ENCODE measurements at regions not wholly inside any gene's neighbourhood (a gene's known extent, or its start where the extent isn't known, plus 50 kb on each side); places are given as distances from the start of the nearest gene placed in this dataset.
"Not testable (repeated sequence)": the region's sequence is repeated elsewhere in the genome, so short reads cannot be mapped to it uniquely, and the experiment has no call there.

DNA sequence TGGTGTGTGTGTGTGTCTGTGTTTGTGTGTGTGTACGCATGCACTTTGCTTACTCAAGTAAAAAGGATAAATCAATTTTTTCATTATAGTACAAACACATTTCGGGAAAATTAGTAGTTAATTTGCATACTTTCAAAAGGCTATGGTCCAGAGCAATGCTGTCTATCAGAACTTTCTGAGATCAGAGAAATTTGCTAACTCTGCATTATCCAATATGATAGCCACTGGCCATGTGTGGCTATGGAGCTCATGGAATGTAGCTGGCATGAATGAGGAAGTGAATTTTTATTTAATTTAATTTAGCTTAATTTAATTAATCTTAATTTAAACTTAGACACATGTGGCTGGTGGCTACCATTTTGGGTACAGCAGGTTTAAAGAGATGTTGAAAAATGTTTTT is 289.6 kb downstream of the MAT2B start:
- no peak for DNase-seq

DNA sequence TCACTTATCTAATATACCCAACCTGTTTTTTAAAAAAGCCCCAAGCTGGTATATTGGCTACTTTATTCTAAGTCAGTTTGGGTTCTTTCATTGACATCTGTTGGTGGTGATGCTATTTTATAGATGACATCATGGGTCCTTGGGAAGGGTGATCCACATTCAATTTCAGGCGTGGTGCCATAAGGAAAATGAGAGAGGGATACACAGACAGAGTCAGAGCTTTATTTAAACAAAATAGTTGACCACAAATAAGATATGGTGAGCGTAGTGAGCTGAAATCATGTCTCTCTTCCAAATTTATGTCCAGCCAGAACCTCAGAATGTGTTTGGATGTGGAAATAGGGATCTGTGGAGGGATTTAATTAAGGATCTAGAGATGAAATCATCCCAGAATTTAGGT is 302.4 kb downstream of the MAT2B start:
- DNase-seq, result no peak

DNA sequence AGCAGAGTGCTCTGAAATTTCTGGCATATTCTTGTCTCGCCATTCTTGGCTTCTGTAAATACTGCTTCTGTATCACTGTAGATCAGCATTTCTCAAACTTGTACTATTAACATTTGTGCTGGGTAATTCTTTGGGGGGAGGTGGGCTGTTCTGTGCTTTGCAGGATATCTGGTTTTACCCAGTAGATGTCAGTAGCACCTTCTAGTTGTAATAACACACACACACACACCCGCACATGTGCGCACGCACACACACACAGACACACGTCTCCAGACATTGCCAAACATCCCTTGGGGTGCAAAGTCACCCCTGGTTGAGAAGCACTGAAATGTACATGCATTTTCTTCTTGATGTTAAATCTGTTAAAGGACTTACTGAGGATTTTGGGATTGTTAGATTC is 304.1 kb downstream of the MAT2B start:
- no peak for DNase-seq

DNA sequence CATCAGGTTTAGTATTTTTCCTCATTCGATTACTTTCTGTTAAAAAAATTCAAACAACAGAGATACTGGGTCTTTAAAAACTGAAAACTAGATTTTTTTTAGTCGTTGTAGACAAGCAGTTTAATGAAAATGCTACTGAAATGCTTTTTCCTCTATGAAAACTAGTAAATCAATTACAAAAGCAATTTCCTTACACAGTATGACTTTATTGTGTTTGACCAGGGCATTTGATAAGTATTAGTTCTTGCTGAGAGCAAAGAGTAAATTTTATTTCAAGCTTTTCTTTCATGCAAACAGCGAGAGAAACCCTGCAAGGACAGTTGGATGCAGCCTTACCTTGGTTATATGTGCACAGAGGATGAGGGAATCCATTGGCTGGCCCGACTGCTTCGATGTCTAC is 308.5 kb downstream of the MAT2B start:
- DNase-seq, result no peak

DNA sequence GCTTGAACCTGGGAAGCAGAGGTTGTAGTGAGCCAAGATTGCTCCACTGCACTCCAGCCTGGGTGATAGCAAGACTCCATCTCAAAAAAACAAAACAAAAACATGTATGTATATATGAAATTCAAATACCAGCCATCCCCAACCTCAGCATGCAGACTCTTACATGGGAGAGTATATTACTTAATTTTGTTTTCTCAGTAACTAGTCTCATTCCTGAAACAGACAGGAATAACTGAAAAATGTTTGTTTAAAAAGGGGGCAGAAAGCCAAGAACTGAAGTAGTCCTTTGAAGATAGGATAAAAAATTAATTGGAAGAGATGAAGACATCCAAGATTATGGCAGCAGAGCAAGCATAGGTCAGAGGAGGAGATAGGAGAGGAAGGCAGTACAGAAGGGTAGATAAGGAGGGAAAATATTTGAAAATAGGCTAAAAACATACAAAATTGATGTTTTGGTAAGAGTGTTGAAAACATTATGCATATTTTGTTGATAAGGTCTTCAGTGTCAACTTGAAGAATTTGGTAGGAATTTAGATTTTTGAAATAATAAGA is 309.9 kb downstream of the MAT2B start:
- no peak for DNase-seq

DNA sequence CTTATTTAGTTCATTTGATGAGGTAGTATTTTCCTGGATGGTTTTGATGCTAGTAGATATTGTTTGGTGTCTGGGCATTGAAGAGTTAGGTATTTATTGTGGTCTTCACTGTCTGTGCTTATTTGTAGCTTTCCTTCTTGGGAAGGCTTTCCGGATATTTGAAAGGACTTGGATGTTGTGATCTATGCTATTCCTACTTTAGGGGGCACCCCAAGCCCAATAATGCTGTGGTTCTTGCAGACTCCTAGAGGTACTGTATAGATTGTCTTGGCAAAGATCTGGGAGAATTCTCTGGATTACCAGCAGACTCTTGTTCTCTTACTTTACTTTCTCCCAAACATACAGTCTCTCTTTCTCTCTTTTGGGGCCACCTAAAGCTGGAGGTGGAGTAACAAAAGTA is 315.7 kb downstream of the MAT2B start:
- DNase-seq, result no peak

DNA sequence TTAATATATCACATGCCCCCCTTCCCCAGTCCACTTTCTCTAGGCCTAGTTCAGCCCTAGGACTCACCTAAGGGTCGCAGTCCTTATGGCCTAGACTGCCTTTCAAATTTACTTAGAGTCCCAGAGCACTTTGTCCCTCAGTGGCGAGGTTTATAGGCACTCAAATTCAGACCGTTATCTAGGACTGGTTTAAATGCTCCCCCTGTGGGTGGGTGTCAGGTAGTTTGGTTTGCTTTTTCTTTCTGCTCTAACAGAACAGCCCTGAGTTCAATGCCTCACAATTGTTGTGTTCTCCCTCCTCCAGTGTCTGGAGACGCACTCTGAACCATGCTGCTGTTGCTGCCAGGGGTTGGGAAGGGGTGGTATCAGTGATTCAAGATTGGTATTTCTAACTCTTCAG is 317.1 kb downstream of the MAT2B start:
- DNase-seq, result no peak

DNA sequence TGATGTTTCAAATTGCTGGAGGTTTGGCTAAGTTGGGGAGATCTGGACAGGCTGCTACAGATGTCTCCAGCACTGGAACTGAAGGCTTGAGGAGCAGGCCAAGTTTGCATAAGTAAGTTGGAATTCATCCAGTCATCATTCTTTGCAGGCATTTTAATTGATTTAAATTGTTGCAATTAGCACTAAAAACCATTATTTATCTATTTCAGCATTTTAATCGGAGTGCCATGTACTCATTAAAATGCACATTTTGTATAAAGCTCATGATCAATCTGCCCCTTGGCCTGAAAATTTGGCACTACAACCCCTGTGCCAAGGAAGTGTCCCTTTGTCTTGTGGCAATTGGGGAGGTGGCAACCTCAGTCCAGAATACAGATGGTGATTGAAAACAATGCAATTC is 320.2 kb downstream of the MAT2B start:
- DNase-seq, result no peak

DNA sequence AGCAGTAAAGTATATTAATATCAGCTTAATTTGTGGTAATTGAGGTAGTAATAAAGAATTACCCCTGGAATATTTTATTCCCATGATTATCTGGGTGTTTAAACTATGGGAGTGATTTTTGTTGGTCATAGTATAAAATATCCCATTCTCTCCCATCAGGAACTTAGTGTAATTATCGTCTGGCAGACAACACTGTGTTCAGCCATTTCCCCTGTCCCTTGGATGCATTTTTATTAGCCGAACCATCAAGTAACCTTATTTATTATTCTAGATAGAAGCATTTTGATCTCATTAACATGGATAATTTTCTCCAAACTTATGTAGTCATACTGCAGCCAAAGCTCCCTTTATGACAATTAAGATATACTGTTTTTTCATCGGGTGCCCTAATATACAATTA is 320.8 kb downstream of the MAT2B start:
- DNase-seq, result no peak

DNA sequence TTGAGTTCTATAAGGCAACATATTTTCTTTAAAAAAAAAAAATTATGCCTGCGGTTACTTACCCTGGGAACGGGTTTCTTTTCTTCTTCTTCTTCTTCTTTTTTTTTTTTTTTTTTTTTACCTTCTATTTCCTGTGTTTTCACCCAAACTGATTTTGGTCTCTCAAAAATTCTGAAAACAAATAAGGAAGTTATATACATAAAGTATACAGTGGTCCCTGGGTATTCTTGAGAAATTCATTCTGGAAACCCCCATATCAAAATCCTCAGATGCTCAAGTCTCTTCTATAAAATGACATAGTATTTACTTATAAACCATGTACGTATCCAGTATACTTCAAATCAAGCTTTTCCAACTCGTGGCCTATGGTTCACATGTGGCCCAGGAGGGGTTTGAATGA is 326.7 kb downstream of the MAT2B start:
- no peak for DNase-seq

DNA sequence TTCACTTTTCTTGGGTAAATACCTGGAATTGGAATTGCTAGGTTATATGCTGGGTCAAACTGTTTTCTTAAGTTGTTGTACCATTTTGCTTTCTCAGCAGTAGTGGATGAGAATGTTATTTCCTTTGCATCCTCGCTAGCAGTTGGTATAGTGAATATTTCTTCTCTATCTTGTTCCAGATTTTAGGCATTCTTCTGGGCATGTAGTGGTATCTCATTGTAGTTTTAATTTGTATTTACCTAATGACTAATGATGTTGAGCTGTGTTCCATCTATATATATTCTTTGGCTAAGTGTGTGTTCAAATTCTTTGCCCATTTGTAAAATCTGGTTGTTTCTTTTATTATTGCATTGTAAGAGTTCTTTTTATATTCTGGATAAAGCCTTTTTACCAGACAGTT is 333.3 kb downstream of the MAT2B start:
- no peak for DNase-seq

DNA sequence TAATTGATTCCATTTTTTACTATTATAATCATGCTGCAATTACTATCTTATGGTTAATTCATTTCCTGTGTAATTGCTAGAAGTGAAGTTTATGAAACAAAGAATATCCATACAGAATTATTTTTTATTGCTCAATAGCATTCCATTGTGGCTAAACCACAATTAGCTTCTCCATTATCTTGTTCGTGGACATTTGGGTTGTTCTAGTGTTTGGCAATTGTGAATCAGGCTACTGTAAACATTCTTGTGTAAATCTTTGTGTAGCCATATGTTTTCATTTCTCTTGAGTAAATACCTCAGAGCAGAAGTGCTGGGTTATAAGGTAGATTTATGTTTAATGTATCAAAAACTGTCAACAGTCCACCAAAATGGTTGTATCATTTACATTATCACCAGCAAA is 341.1 kb downstream of the MAT2B start:
- no peak for DNase-seq

DNA sequence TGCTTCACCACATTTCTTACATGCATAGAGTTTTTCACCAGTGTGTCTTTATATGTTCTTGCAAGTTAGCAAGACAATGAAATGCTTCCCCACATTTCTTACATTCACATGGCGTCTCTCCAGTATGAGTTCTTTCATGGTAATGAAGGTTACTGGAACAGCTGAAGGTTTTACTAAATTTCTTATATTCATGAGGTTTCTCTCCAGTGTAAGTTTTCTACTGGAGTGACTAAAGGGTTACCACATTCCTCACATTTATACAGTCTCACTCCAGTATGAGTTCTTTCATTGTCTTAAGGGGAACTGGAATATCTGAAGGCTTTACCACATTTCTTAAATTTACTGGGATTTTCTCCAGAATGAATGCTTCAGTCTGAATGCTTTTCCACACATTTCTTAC is 350.3 kb downstream of the MAT2B start:
- no peak for DNase-seq

DNA sequence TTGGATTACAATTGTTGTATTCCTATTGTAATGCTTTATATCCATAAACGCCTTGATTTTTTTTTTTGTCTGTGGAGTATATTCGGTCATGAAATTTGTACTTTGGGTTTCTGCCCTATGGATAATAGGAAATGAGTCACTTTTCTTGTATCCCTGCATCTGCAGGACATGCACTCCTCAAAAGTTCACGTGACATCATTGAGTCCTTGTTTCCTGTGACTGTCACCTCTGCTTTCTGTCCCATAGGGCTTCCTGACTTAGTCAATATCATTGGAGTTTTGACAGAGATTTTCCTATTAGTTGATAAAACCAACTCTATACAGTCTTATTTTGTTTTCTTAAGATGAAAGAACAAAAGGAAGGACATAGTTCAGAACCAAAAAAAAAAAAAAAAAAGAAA is 356.3 kb downstream of the MAT2B start:
- no peak for DNase-seq

DNA sequence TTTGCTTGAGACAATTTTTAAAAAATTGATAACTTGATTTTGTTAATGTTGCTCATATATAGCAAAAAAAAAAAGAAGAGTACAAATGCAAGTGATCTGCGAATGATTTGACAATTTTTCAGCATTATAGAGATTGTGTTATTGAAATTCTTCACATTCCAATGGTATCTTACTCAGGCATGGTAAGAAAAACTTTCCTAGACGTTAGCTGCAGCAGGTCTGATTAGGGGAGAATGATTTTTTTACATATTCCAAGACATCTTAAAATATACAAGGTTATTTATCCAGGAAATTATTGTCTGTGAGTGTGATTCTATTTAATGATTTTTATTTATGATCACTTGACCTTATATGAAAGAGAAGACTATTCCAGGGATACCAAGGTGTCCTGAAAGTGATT is 361.9 kb downstream of the MAT2B start:
- no peak for DNase-seq

DNA sequence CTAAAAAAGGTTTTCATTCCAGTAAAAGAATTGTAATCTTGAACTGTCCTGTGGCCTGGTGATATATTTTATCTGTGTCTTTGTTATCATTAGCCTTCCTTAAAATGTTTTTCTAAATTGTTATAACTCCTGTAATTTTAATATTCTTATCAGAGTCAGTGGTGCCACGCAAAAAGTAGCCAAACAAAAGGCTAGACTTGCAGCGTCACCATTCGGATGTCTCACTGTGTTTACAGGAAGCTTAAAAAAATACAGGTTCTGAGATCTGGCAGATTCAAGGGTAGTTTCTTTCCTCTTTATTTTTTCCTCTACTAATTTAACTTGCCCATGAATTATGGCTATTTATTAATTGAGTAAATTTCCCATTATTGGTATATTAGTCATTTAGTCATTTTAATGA is 362.3 kb downstream of the MAT2B start:
- no peak for DNase-seq

DNA sequence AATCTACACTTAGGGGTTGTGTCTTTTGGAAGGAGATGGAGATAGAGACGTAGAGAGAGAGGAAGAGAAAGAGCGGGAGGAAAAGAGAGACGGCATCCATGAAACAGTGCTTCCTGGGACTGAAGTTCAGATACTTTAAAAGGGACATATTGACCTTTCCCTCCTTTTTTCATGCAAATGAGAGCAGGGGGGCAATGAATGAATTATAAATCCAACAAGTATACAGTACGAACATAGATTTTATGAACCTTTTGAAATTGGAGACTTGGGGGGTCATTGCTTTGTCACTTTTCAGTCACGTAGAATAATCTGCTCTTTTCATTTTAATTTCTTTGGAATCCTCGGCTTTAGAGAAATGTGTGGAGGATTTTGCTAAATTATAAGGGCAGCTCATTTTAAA is 364.2 kb downstream of the MAT2B start:
- DNase-seq, result no peak

DNA sequence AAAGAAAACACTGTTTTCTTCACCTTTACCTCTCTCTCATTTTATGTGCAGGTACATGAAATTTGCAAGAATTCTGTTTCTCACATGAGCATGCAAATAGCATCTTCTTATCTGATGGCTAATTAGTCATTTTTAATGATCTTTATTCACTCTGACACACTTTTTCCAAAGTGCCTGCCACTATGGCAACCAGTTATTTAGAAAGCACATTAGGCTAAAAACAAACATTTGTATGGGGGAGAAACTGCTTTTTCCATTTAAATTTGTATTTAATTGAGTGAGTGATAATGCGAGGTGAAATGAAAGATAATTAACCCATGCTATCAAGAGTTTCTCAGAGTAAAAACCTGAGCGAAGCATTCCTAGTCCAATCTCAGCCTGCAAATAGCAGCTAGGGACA is 365.0 kb downstream of the MAT2B start:
- no peak for DNase-seq

DNA sequence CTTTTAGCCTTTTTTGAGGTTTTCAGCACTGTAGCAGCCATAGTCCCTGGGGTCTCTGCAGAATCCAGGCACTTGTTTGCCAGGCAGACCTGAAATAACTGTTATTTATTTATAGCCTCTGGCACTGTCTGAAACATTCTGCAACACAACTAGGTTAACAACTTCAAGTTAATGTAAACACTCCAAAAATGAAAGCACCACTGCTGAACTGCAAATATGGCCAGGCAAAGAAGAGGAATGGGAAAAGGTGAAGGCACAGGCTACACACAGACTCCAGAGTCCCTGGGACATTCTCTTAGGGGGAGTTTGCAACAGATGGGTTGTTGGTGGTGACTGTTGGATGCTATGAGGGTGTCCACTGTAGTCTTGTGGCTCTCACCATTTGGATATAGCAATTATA is 369.0 kb downstream of the MAT2B start:
- no peak for DNase-seq

DNA sequence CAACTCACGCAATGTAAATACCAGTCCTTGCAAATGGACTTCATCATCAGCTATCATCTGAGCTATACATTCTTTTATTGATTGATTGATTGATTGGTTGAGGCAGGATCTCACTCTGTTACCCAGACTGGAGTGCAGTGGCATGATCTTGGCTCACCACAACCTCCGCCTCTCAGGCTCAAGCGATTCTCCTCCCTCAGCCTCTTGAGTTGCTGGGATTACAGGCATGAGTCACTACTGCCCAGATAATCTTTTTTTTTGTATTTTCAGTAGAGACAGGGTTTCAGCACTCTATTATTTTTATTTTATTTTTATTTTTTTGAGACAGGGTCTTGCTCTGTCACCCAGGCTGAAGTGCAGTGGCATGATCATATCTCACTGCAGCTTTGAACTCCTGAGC is 369.5 kb downstream of the MAT2B start:
- DNase-seq, result not testable (repeated sequence)

DNA sequence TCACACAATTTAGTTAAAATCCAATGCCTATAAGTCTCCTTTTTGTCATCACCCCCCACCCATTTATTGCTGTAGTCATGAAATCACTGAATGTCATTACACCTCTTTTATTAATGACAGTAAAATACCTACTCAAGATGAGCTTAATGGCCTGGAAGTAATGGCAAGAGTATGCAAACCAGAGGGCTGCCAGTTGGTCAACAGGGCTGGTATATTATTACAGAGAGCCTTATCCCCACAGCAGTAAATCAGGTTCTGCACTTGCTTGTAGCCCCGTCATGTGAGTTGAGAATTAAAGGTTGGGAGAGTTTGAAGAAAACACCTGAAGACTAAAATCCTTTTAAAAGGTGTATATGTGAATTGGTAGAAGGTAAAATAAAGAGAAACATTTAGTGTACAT is 372.4 kb downstream of the MAT2B start:
- DNase-seq, result no peak

DNA sequence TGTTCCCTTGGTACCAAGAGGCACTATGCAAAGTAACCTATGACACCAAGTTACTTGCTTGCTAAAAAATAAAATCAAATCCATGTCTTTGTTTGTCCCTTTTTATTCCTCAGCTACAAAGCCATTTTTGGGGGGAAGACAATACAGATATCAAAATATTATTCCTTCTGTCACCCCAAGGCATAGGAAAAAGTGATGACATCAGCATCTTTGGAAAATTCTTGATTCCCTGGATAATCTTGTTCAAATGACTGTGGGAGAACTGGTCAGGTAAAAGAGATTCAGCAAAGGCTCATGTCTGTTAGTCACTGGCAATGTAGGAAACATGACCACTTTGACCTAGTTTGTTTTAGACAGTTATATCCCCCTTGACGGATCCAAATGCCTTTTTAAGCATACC is 373.1 kb downstream of the MAT2B start:
- no peak for DNase-seq

DNA sequence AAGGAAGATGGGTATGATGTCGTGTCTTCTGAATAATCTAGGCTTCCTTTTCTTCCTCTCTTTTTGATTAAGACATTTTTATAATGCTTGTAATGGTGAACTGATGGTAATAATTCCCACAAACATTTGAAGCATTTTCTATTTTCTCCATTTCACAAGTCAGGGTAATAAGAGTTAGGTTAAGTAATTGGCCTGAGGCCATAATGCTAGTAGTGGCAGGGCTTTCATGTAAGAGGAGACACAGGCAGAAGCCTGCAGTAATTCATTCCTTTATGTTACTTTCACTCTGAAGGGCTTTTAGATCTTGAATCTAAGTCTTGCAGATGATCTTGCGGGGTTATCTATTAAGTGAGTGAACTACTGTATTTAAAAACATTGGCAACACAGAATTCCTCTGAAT is 374.9 kb downstream of the MAT2B start:
- no peak for DNase-seq

DNA sequence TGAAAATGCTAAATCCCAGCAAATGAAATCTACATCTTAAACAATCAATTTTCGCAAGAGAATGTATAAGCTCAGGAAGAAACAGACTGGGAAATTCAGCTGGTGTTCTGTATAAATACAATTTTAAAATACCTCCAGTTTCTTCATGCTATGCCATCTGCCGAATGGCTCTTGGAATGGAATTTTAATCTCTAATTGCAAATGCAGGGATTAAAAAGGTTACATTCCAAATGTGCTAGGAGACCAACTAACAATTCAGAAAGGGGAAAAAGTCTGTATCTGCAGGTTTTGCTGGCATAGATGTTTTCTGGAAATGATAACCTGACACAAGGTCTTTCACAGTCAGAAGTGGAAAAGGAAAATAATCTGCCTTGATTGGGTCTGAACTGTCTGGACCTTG is 379.7 kb downstream of the MAT2B start:
- no peak for DNase-seq

DNA sequence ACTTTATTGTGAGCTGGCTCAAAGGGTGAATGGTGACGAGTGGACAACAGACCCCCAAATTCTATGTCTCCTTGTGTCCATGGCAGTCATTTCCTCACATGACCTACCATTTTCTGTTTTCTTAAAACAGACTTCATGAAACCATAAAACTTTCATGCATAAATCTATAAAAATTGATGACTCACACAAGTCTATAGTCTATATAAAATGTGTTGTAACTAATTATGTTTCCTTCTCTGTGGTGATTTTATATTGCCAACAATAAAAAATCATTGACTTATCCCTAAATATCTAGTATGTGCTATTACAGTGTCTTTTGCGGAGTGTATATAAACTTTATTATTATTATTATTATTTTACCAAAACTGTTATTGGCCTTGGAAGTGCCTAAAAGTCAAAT is 382.4 kb downstream of the MAT2B start:
- no peak for DNase-seq

DNA sequence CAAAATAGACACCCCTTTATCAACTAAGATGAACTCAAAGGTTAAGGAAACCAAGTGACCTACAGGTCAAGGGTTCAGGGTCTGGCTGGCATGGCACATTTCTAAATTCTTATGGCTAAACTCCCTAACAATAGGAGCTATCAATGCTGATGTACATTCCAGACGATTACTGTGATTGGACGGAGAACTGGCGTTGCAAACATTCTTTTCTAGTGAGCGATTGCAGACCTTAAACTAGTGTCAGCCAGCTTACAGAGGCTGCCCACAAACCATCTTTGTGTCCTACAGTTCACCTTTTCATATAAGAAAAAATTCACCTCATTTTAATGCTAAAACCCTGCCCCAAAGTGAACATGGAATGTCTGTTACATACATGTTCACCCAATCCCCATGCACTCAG is 382.9 kb downstream of the MAT2B start:
- DNase-seq, result no peak

All from NCI-H1092 treated with DMSO at 0.1 percent for 48 hours (cell line).